ENCODE measurements at regions not wholly inside any gene's neighbourhood (a gene's known extent, or its start where the extent isn't known, plus 50 kb on each side); places are given as distances from the start of the nearest gene placed in this dataset.

- Histone ChIP-seq H2BK120ac (ENCODE audit: low read depth, low read length) (no peak overlapping the region), H2BK5ac (ENCODE audit: low read depth, low read length, poor library complexity, severe bottlenecking) (no peak overlapping the region), H3K27me3 (ENCODE audit: control insufficient read depth in 1 of 2, insufficient read depth in 1 of 2, low read length in 2 of 2) (no peaks in the 10 kb centered on the region), H2BK12ac (ENCODE audit: low read length in 2 of 2) (no peak overlapping the region), H3K79me1 (replicated peaks; ENCODE audit: low read length, poor library complexity, severe bottlenecking) (no peaks in the 10 kb centered on the region), H2BK15ac (ENCODE audit: low read depth, poor library complexity, severe bottlenecking) (no peak overlapping the region), H3K4ac (ENCODE audit: low read depth in 1 of 2, low read length in 2 of 2) (no peak overlapping the region), H3K18ac (ENCODE audit: low read depth in 1 of 2, low read length in 2 of 2) (no peak overlapping the region), H2AK5ac (ENCODE audit: low read length, severe bottlenecking) (no peak overlapping the region), H3K9me3 (ENCODE audit: control insufficient read depth, low read length) (no peaks in the 10 kb centered on the region), H3K36me3 (ENCODE audit: control insufficient read depth in 1 of 2, insufficient read depth in 2 of 2, low read depth in 1 of 2, low read length in 2 of 2) (no peaks in the 10 kb centered on the region), H2AFZ (ENCODE audit: low read depth, low read length) (no peak overlapping the region), H3K4me1 (ENCODE audit: control insufficient read depth, insufficient read depth, low read depth, low read length) (no peaks in the 10 kb centered on the region), H3K27ac (ENCODE audit: low read length, poor library complexity, severe bottlenecking) (no peak overlapping the region), H3K23ac (ENCODE audit: low read length in 2 of 2) (no peak overlapping the region), H3K4me2 (ENCODE audit: low read length, poor library complexity, severe bottlenecking) (no peak overlapping the region), H4K91ac (ENCODE audit: low read length) (no peak overlapping the region), H3K14ac (ENCODE audit: low read length in 2 of 2) (no peak overlapping the region), H4K8ac (ENCODE audit: low read length) (no peak overlapping the region), H3K4me3 (ENCODE audit: insufficient read depth in 1 of 2, low read depth in 1 of 2, low read length in 2 of 2) (no peak overlapping the region), H3K9ac (ENCODE audit: low read length) (no peak overlapping the region)
- WGBS = 74% methylated on average over 2 of the region's 2 CpGs
- DNase-seq = no peak
Observed at GRCh38 chr18:50506362-50506761, 53.5 kb upstream of the MAPK4 start.

DNA sequence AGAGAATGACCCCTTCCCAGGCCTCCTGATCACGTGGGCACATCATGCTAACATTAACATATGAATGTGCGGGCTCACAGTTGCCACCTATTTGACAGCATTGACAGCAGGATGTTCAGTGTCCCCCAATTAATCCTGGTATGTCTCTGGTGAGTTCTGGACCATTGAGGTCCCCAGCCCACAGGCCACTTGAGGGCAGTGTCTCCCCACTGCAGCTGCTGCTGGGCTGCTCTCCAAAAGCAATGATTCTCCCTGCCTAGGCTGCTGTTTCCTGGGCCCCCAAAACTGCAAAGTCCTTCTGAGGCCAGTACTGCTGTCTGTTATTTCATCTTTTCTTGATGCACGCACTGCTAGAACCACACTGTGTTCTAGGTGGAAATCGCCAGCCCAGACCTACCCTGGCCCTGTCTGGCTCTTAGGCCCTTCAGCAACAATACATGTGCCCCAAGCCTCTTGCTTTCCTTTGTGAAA, 52.7 kb upstream of the MAPK4 start:
- H3K9me3 ChIP-seq (ENCODE audit: control insufficient read depth, low read length) = no peaks in the 10 kb centered on the region

DNA sequence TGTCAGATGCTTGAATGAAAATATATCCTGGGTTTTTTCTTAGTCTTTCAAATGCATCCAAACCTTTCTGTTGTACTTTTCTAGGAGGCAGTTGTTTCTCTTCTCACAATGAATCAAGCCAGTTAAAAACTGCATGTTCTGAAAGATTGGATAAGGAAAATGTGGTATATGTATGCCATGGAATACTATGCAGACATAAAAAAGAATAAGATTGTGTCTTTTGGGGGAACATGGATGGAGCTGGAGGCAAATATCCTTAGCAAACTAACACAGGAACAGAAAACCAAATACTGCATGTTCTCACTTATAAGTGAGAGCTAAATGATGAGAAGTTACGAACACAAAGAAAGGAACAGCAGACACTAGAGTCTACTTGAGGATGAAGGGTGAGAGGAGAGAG, 51.7 kb upstream of the MAPK4 start:
- Histone ChIP-seq H3K9ac (ENCODE audit: low read length) (no peak overlapping the region), H4K91ac (ENCODE audit: low read length) (no peak overlapping the region), H2AK5ac (ENCODE audit: low read length, severe bottlenecking) (no peak overlapping the region), H2AFZ (ENCODE audit: low read depth, low read length) (no peak overlapping the region), H3K9me3 (ENCODE audit: control insufficient read depth, low read length) (no peaks in the 10 kb centered on the region), H3K14ac (ENCODE audit: low read length in 2 of 2) (no peak overlapping the region), H3K27ac (ENCODE audit: low read length, poor library complexity, severe bottlenecking) (no peak overlapping the region), H3K23ac (ENCODE audit: low read length in 2 of 2) (no peak overlapping the region), H3K4ac (ENCODE audit: low read depth in 1 of 2, low read length in 2 of 2) (no peak overlapping the region), H4K8ac (ENCODE audit: low read length) (no peak overlapping the region), H2BK12ac (ENCODE audit: low read length in 2 of 2) (no peak overlapping the region), H3K36me3 (ENCODE audit: control insufficient read depth in 1 of 2, insufficient read depth in 2 of 2, low read depth in 1 of 2, low read length in 2 of 2) (no peaks in the 10 kb centered on the region), H3K4me2 (ENCODE audit: low read length, poor library complexity, severe bottlenecking) (no peak overlapping the region), H2BK5ac (ENCODE audit: low read depth, low read length, poor library complexity, severe bottlenecking) (no peak overlapping the region), H3K18ac (ENCODE audit: low read depth in 1 of 2, low read length in 2 of 2) (no peak overlapping the region), H3K4me1 (ENCODE audit: control insufficient read depth, insufficient read depth, low read depth, low read length) (no peaks in the 10 kb centered on the region), H2BK120ac (ENCODE audit: low read depth, low read length) (no peak overlapping the region), H3K79me1 (replicated peaks; ENCODE audit: low read length, poor library complexity, severe bottlenecking) (no peaks in the 10 kb centered on the region), H3K4me3 (ENCODE audit: insufficient read depth in 1 of 2, low read depth in 1 of 2, low read length in 2 of 2) (no peak overlapping the region), H2BK15ac (ENCODE audit: low read depth, poor library complexity, severe bottlenecking) (no peak overlapping the region), H3K27me3 (ENCODE audit: control insufficient read depth in 1 of 2, insufficient read depth in 1 of 2, low read length in 2 of 2) (no peaks in the 10 kb centered on the region)
- no CpG with 5 or more reads among the region's 1 CpG for WGBS
- no peak for DNase-seq

More for the DNA sequence above, 52.7 kb upstream of the MAPK4 start:
- H3K4ac ChIP-seq (ENCODE audit: low read depth in 1 of 2, low read length in 2 of 2) = no peak overlapping the region
- no peak overlapping the region for H2BK120ac ChIP-seq (ENCODE audit: low read depth, low read length)
- H3K4me3 ChIP-seq (ENCODE audit: insufficient read depth in 1 of 2, low read depth in 1 of 2, low read length in 2 of 2) = no peak overlapping the region
- 37% methylated on average over 4 of the region's 4 CpGs for WGBS
- H4K91ac ChIP-seq (ENCODE audit: low read length) = no peak overlapping the region
- H3K27ac ChIP-seq (ENCODE audit: low read length, poor library complexity, severe bottlenecking) = no peak overlapping the region
- no peak overlapping the region for H3K9ac ChIP-seq (ENCODE audit: low read length)
- no peaks in the 10 kb centered on the region for H3K36me3 ChIP-seq (ENCODE audit: control insufficient read depth in 1 of 2, insufficient read depth in 2 of 2, low read depth in 1 of 2, low read length in 2 of 2)
- H3K79me1 ChIP-seq (replicated peaks; ENCODE audit: low read length, poor library complexity, severe bottlenecking) = no peaks in the 10 kb centered on the region
- H3K14ac ChIP-seq (ENCODE audit: low read length in 2 of 2) = no peak overlapping the region
- no peak for DNase-seq
- H3K23ac ChIP-seq (ENCODE audit: low read length in 2 of 2) = no peak overlapping the region
- H3K18ac ChIP-seq (ENCODE audit: low read depth in 1 of 2, low read length in 2 of 2) = no peak overlapping the region
- H2BK12ac ChIP-seq (ENCODE audit: low read length in 2 of 2) = no peak overlapping the region
- no peak overlapping the region for H2AK5ac ChIP-seq (ENCODE audit: low read length, severe bottlenecking)
- no peaks in the 10 kb centered on the region for H3K27me3 ChIP-seq (ENCODE audit: control insufficient read depth in 1 of 2, insufficient read depth in 1 of 2, low read length in 2 of 2)
- H2AFZ ChIP-seq (ENCODE audit: low read depth, low read length) = no peak overlapping the region
- no peak overlapping the region for H2BK5ac ChIP-seq (ENCODE audit: low read depth, low read length, poor library complexity, severe bottlenecking)
- no peak overlapping the region for H2BK15ac ChIP-seq (ENCODE audit: low read depth, poor library complexity, severe bottlenecking)
- H3K4me2 ChIP-seq (ENCODE audit: low read length, poor library complexity, severe bottlenecking) = no peak overlapping the region
- H3K4me1 ChIP-seq (ENCODE audit: control insufficient read depth, insufficient read depth, low read depth, low read length) = no peaks in the 10 kb centered on the region
- no peak overlapping the region for H4K8ac ChIP-seq (ENCODE audit: low read length)

- H2BK120ac ChIP-seq (ENCODE audit: low read depth, low read length) = no peak overlapping the region
- no peak overlapping the region for H3K18ac ChIP-seq (ENCODE audit: low read depth in 1 of 2, low read length in 2 of 2)
- H2AK5ac ChIP-seq (ENCODE audit: low read length, severe bottlenecking) = no peak overlapping the region
- H2BK5ac ChIP-seq (ENCODE audit: low read depth, low read length, poor library complexity, severe bottlenecking) = no peak overlapping the region
- no peak overlapping the region for H2BK12ac ChIP-seq (ENCODE audit: low read length in 2 of 2)
- H3K27me3 ChIP-seq (ENCODE audit: control insufficient read depth in 1 of 2, insufficient read depth in 1 of 2, low read length in 2 of 2) = no peaks in the 10 kb centered on the region
- WGBS = 80% methylated on average over 4 of the region's 4 CpGs
- no peaks in the 10 kb centered on the region for H3K79me1 ChIP-seq (replicated peaks; ENCODE audit: low read length, poor library complexity, severe bottlenecking)
- H2BK15ac ChIP-seq (ENCODE audit: low read depth, poor library complexity, severe bottlenecking) = no peak overlapping the region
- no peak overlapping the region for H2AFZ ChIP-seq (ENCODE audit: low read depth, low read length)
- H3K4ac ChIP-seq (ENCODE audit: low read depth in 1 of 2, low read length in 2 of 2) = no peak overlapping the region
- H3K23ac ChIP-seq (ENCODE audit: low read length in 2 of 2) = no peak overlapping the region
- H3K4me2 ChIP-seq (ENCODE audit: low read length, poor library complexity, severe bottlenecking) = no peak overlapping the region
- no peak for DNase-seq
- no peak overlapping the region for H3K14ac ChIP-seq (ENCODE audit: low read length in 2 of 2)
- H3K4me1 ChIP-seq (ENCODE audit: control insufficient read depth, insufficient read depth, low read depth, low read length) = no peaks in the 10 kb centered on the region
- no peak overlapping the region for H3K27ac ChIP-seq (ENCODE audit: low read length, poor library complexity, severe bottlenecking)
- no peak overlapping the region for H3K9ac ChIP-seq (ENCODE audit: low read length)
- H4K91ac ChIP-seq (ENCODE audit: low read length) = no peak overlapping the region
- H3K9me3 ChIP-seq (ENCODE audit: control insufficient read depth, low read length) = no peaks in the 10 kb centered on the region
- no peaks in the 10 kb centered on the region for H3K36me3 ChIP-seq (ENCODE audit: control insufficient read depth in 1 of 2, insufficient read depth in 2 of 2, low read depth in 1 of 2, low read length in 2 of 2)
- H4K8ac ChIP-seq (ENCODE audit: low read length) = no peak overlapping the region
- H3K4me3 ChIP-seq (ENCODE audit: insufficient read depth in 1 of 2, low read depth in 1 of 2, low read length in 2 of 2) = no peak overlapping the region
Observed at GRCh38 chr18:50509012-50509411, 50.9 kb upstream of the MAPK4 start.
